ENCODE measurements at regions not wholly inside any gene's neighbourhood (a gene's known extent, or its start where the extent isn't known, plus 50 kb on each side); places are given as distances from the start of the nearest gene placed in this dataset.
A peak's percentile ranks its signal among the peaks of the same experiment; 100 is the strongest.

GRCh38 chr10:52616395-52616764 lies 156.2 kb downstream of the MBL2 start:
- H3K27ac Mint-ChIP-seq: peak overlapping the region; percentile 87
- no peaks in the 10 kb centered on the region for H3K27me3 Mint-ChIP-seq (ENCODE audit: insufficient read depth)
- no peak for DNase-seq

GRCh38 chr10:52617346-52617745 lies 155.2 kb downstream of the MBL2 start:
- Mint-ChIP-seq H3K36me3 (ENCODE audit: low read depth) (no peaks in the 10 kb centered on the region), H3K27me3 (ENCODE audit: insufficient read depth) (no peaks in the 10 kb centered on the region), H3K9me3 (no peaks in the 10 kb centered on the region), H3K27ac (0 out of 2 replicates have a peak overlapping the region, but pooled peaks have one; percentile 29), H3K4me1 (ENCODE audit: low read depth) (peaks cover 76% of the 10 kb centered on the region), H3K4me3 (no peak overlapping the region)
- no peak for DNase-seq
- no peak for TF ChIP-seq CTCF (IDR thresholded peaks at IDR 0.05)

More at GRCh38 chr10:52616395-52616764, 156.2 kb downstream of the MBL2 start:
- no peak for TF ChIP-seq CTCF (IDR thresholded peaks at IDR 0.05)
- no peaks in the 10 kb centered on the region for H3K36me3 Mint-ChIP-seq (ENCODE audit: low read depth)
- H3K4me1 Mint-ChIP-seq (ENCODE audit: low read depth): peaks cover 67% of the 10 kb centered on the region
- peak overlapping the region; percentile 35 for H3K4me3 Mint-ChIP-seq
- no peaks in the 10 kb centered on the region for H3K9me3 Mint-ChIP-seq

GRCh38 chr10:52619052-52619451 lies 153.5 kb downstream of the MBL2 start:
- no peaks in the 10 kb centered on the region for H3K36me3 Mint-ChIP-seq (ENCODE audit: low read depth)
- no peak for TF ChIP-seq CTCF (IDR thresholded peaks at IDR 0.05)
- H3K9me3 Mint-ChIP-seq: no peaks in the 10 kb centered on the region
- H3K27me3 Mint-ChIP-seq (ENCODE audit: insufficient read depth): no peaks in the 10 kb centered on the region
- no peak for DNase-seq
- peak overlapping the region; percentile 67 for H3K27ac Mint-ChIP-seq
- no peak overlapping the region for H3K4me3 Mint-ChIP-seq
- peaks cover 85% of the 10 kb centered on the region for H3K4me1 Mint-ChIP-seq (ENCODE audit: low read depth)

GRCh38 chr10:52621635-52622079 lies 150.9 kb downstream of the MBL2 start:
- DNase-seq: peak; percentile 54
- peak overlapping the region; percentile 69 for H3K27ac Mint-ChIP-seq

GRCh38 chr10:52623761-52624160 lies 148.8 kb downstream of the MBL2 start:
- TF ChIP-seq CTCF (IDR thresholded peaks at IDR 0.05): no peak
- H3K27me3 Mint-ChIP-seq (ENCODE audit: insufficient read depth): no peaks in the 10 kb centered on the region; the same call in 1 of the 2 replicates
- no peaks in the 10 kb centered on the region for H3K36me3 Mint-ChIP-seq (ENCODE audit: low read depth)
- peak overlapping the region; percentile 36; the same call in 1 of the 2 replicates for H3K27ac Mint-ChIP-seq
- H3K4me1 Mint-ChIP-seq (ENCODE audit: low read depth): peaks cover 45% of the 10 kb centered on the region
- H3K9me3 Mint-ChIP-seq: no peaks in the 10 kb centered on the region
- H3K4me3 Mint-ChIP-seq: no peak overlapping the region
- no peak for DNase-seq

More at GRCh38 chr10:52621635-52622079, 150.9 kb downstream of the MBL2 start:
- H3K9me3 Mint-ChIP-seq: no peaks in the 10 kb centered on the region
- no peak for TF ChIP-seq CTCF (IDR thresholded peaks at IDR 0.05)
- H3K4me1 Mint-ChIP-seq (ENCODE audit: low read depth): peaks cover 65% of the 10 kb centered on the region
- no peaks in the 10 kb centered on the region for H3K36me3 Mint-ChIP-seq (ENCODE audit: low read depth)
- H3K4me3 Mint-ChIP-seq: peak overlapping the region; percentile 74
- no peaks in the 10 kb centered on the region for H3K27me3 Mint-ChIP-seq (ENCODE audit: insufficient read depth)

- Mint-ChIP-seq H3K27ac (no peak overlapping the region), H3K27me3 (ENCODE audit: insufficient read depth) (no peaks in the 10 kb centered on the region; the same call in 1 of the 2 replicates), H3K36me3 (ENCODE audit: low read depth) (no peaks in the 10 kb centered on the region), H3K4me3 (no peak overlapping the region), H3K4me1 (ENCODE audit: low read depth) (peaks cover 20% of the 10 kb centered on the region), H3K9me3 (no peaks in the 10 kb centered on the region)
- DNase-seq: no peak
- TF ChIP-seq CTCF (IDR thresholded peaks at IDR 0.05): no peak
These were observed 145.3 kb downstream of the MBL2 start for GRCh38 chr10:52627279-52627678.
